H1 (cell line): ENCODE measurements at regions not wholly inside any gene's neighbourhood (a gene's known extent, or its start where the extent isn't known, plus 50 kb on each side); places are given as distances from the start of the nearest gene placed in this dataset.

Source experiments
- CTCF ChIA-PET: fragments of 300-600 bp; sonication (Branson Sonifier 250); formaldehyde crosslinking; loops from one replicate; lab custom pipeline; 2021; ENCODE audit not compliant: partially characterized antibody; lab: Charles Lee
- POLR2A ChIA-PET: fragments of 300-600 bp; sonication (Branson Sonifier 250); formaldehyde crosslinking; loops from one replicate; lab custom pipeline; 2021; ENCODE audit warnings: inconsistent platforms; ENCODE audit not compliant: partially characterized antibody; lab: Charles Lee
- DNase-seq, 2 experiments: peaks; one replicate each; pipeline versions ENCODE4 v3.0.0 to v3.0.0-alpha.2; 2010 to 2022; ENCODE audit warnings: low spot score in 2 of 2, low read depth in 1 of 2, mixed read lengths in 1 of 2
- FAIRE-seq: peaks from 2 replicates; lab custom pipeline; 2011; peaks lifted over from hg19 to GRCh38; lab: Jason Lieb, UNC
- H2AFZ ChIP-seq: 2 replicates; pipeline ENCODE4 v1.8.1; 2012; ENCODE audit warnings: low read length, inconsistent platforms
- H2AK5ac ChIP-seq: 2 replicates; pipeline ENCODE4 v1.6.1; 2013; ENCODE audit warnings: low read depth, low read length
- H2BK120ac ChIP-seq: replicated peaks from 2 replicates; pipeline ENCODE3; 2013; ENCODE audit warnings: low read depth, low read length, inconsistent platforms
- H2BK12ac ChIP-seq: 2 replicates; pipeline ENCODE4 v1.6.1; 2013; ENCODE audit warnings: low read depth, low read length
- H2BK15ac ChIP-seq: 2 replicates; pipeline ENCODE4 v1.6.1; 2013; ENCODE audit warnings: low read length
- H2BK20ac ChIP-seq: 2 replicates; pipeline ENCODE4 v1.6.1; 2013; ENCODE audit warnings: low read length
- H2BK5ac ChIP-seq: 2 replicates; pipeline ENCODE4 v1.6.1; 2013; ENCODE audit warnings: low read depth, low read length
- H3K14ac ChIP-seq: 2 replicates; pipeline ENCODE4 v1.6.1; 2013; ENCODE audit warnings: inconsistent platforms; ENCODE audit not compliant: insufficient read length
- H3K18ac ChIP-seq: 2 replicates; pipeline ENCODE4 v1.6.1; 2013; ENCODE audit warnings: low read length; ENCODE audit errors: extremely low read depth
- H3K23ac ChIP-seq: 2 replicates; pipeline ENCODE4 v1.6.1; 2013; ENCODE audit warnings: inconsistent platforms; ENCODE audit not compliant: insufficient read length
- H3K23me2 ChIP-seq: 2 replicates; pipeline ENCODE4 v1.6.1; 2013; ENCODE audit warnings: low read depth, low read length
- H3K27ac ChIP-seq: 2 replicates; pipeline ENCODE4 v1.6.1; 2011; ENCODE audit warnings: low read depth, low read length, inconsistent platforms
- H3K27me3 ChIP-seq, 4 experiments: replicated peaks in 1 of 4; 1 replicate in 1 of 4; 2 replicates in 3 of 4; pipeline versions ENCODE4 v1.6.1 to v1.8.1; 2011 to 2013; ENCODE audit warnings: low read length in 3 of 4, mild to moderate bottlenecking in 3 of 4, inconsistent platforms in 2 of 4, mixed read lengths in 2 of 4, moderate library complexity in 1 of 4; ENCODE audit not compliant: control insufficient read depth in 3 of 4, insufficient read depth in 3 of 4; ENCODE audit errors: extremely low read depth in 1 of 4
- H3K36me3 ChIP-seq, 4 experiments: 2 replicates each; pipeline versions ENCODE4 v1.6.1 to v1.8.1; 2011 to 2013; ENCODE audit warnings: mild to moderate bottlenecking in 4 of 4, low read length in 3 of 4, moderate library complexity in 2 of 4, control low read depth in 1 of 4, inconsistent platforms in 1 of 4; ENCODE audit not compliant: insufficient read depth in 4 of 4, control insufficient read depth in 2 of 4
- H3K4ac ChIP-seq: replicated peaks from 2 replicates; pipeline ENCODE3; 2013; ENCODE audit warnings: low read length, low read depth, mixed read lengths, inconsistent platforms; ENCODE audit not compliant: insufficient read length
- H3K4me1 ChIP-seq, 4 experiments: replicated peaks in 1 of 4; 1 replicate in 1 of 4; 2 replicates in 3 of 4; pipeline versions ENCODE4 v1.6.1 to v1.8.1; 2011 to 2013; ENCODE audit warnings: low read length in 3 of 4, inconsistent platforms in 2 of 4, mixed read lengths in 1 of 4; ENCODE audit not compliant: insufficient read depth in 4 of 4, control insufficient read depth in 3 of 4
- H3K4me2 ChIP-seq, 2 experiments: 2 replicates each; pipeline versions ENCODE4 v1.6.1 to v1.8.1; 2011 to 2013; ENCODE audit warnings: low read depth in 2 of 2, low read length in 2 of 2, control low read depth in 1 of 2, inconsistent platforms in 1 of 2, mild to moderate bottlenecking in 1 of 2; ENCODE audit not compliant: insufficient read depth in 1 of 2
- H3K4me3 ChIP-seq, 4 experiments: fragments of 200-600, 300-600 bp in 1 of 4; sonication (generic), shearing (Covaris generic), sonication (Bioruptor Twin) in 1 of 4; 2 replicates each; pipeline versions ENCODE4 v1.5.1 to v1.8.1; 2011 to 2016; ENCODE audit warnings: low read length in 4 of 4, low read depth in 3 of 4, control low read depth in 2 of 4, inconsistent platforms in 2 of 4, mild to moderate bottlenecking in 2 of 4, mixed read lengths in 1 of 4, moderate library complexity in 1 of 4; ENCODE audit not compliant: insufficient read depth in 2 of 4; ENCODE audit errors: extremely low read depth in 1 of 4
- H3K56ac ChIP-seq: replicated peaks from 2 replicates; pipeline ENCODE3; 2013; ENCODE audit warnings: low read depth, mild to moderate bottlenecking, mixed read lengths, low read length, inconsistent platforms; ENCODE audit not compliant: insufficient read length
- H3K79me1 ChIP-seq: 2 replicates; pipeline ENCODE4 v1.6.1; 2013; ENCODE audit warnings: low read depth, low read length, control low read depth
- H3K79me2 ChIP-seq, 2 experiments: 2 replicates each; pipeline versions ENCODE4 v1.6.1 to v1.8.1; 2012 to 2013; ENCODE audit warnings: low read length in 2 of 2, mild to moderate bottlenecking in 2 of 2, inconsistent platforms in 1 of 2; ENCODE audit not compliant: insufficient read depth in 2 of 2, control insufficient read depth in 1 of 2
- H3K9ac ChIP-seq, 4 experiments: replicated peaks in 1 of 4; 1 replicate in 1 of 4; 2 replicates in 3 of 4; pipeline versions ENCODE4 v1.6.1 to v1.8.1; 2011 to 2013; ENCODE audit warnings: low read depth in 3 of 4, low read length in 3 of 4, control low read depth in 2 of 4, mild to moderate bottlenecking in 2 of 4, moderate library complexity in 2 of 4, inconsistent platforms in 1 of 4; ENCODE audit errors: extremely low read depth in 1 of 4
- H3K9me3 ChIP-seq, 2 experiments: 2 replicates each; pipeline versions ENCODE4 v1.6.1 to v1.8.1; 2012 to 2013; ENCODE audit warnings: mild to moderate bottlenecking in 2 of 2, moderate library complexity in 2 of 2, control low read depth in 1 of 2, inconsistent platforms in 1 of 2, low read depth in 1 of 2, low read length in 1 of 2, mixed read lengths in 1 of 2; ENCODE audit not compliant: insufficient read depth in 2 of 2
- H4K20me1 ChIP-seq, 2 experiments: replicated peaks in 1 of 2; 2 replicates each; pipeline versions ENCODE3 to v1.8.1; 2011 to 2013; ENCODE audit warnings: inconsistent platforms in 2 of 2, low read length in 2 of 2, mild to moderate bottlenecking in 1 of 2; ENCODE audit not compliant: insufficient read depth in 2 of 2, control insufficient read depth in 1 of 2
- H4K5ac ChIP-seq: 2 replicates; pipeline ENCODE4 v1.6.1; 2013; ENCODE audit warnings: low read length, low read depth, mixed read lengths, inconsistent platforms; ENCODE audit not compliant: insufficient read length
- H4K8ac ChIP-seq: 2 replicates; pipeline ENCODE4 v1.8.0; 2013; ENCODE audit warnings: mild to moderate bottlenecking, moderate library complexity, low read length, inconsistent platforms; ENCODE audit not compliant: insufficient read depth; ENCODE audit errors: extremely low read depth
- H4K91ac ChIP-seq: replicated peaks from 2 replicates; pipeline ENCODE3; 2013; ENCODE audit warnings: low read length, mixed read lengths, inconsistent platforms; ENCODE audit not compliant: insufficient read length
- ASH2L ChIP-seq: fragments of 200-600, 300-600 bp; sonication (generic); IDR thresholded peaks from one replicate; pipeline ENCODE4 v1.7.1; 2017; ENCODE audit warnings: low read length
- CBX5 ChIP-seq: fragments of 300-800, 300-1000 bp; sonication (generic); IDR thresholded peaks from 2 replicates; pipeline ENCODE4 v1.7.1; 2016; ENCODE audit warnings: antibody characterized with exemption, low read length, low read depth
- KDM5A ChIP-seq: fragments of 200-600 bp; IDR thresholded peaks from 2 replicates; pipeline ENCODE4 v1.7.1; 2012; ENCODE audit warnings: mild to moderate bottlenecking, low read length, inconsistent platforms, mixed read lengths
- RBBP5 ChIP-seq: IDR thresholded peaks from 2 replicates; pipeline ENCODE4 v1.7.1; 2012; ENCODE audit warnings: low read depth, mild to moderate bottlenecking, inconsistent platforms, low read length, moderate library complexity, borderline replicate concordance
- SAP30 ChIP-seq: fragments of 300-600 bp; sonication (generic); IDR thresholded peaks from 2 replicates; pipeline ENCODE4 v1.7.1; 2012; ENCODE audit warnings: low read length, moderate library complexity, mild to moderate bottlenecking, inconsistent platforms; ENCODE audit not compliant: insufficient read depth, insufficient replicate concordance
- SP1 ChIP-seq: IDR thresholded peaks from 2 replicates; pipeline ENCODE4 v1.6.1; 2011; ENCODE audit warnings: low read depth, low read length
- ZNF274 ChIP-seq: IDR thresholded peaks from 2 replicates; pipeline ENCODE4 v1.7.0; 2012; ENCODE audit warnings: low read length, borderline replicate concordance; ENCODE audit errors: extremely low read depth
- WGBS, 2 experiments: shearing (Covaris generic) in 1 of 2; methylation state at CpG; one replicate each; pipeline versions ENCODE4 v1.1.6 to v1.1.7; 2013 to 2015; ENCODE audit warnings: low lambda C conversion rate in 2 of 2, mixed read lengths in 2 of 2, inconsistent platforms in 1 of 2, low coverage in 1 of 2, missing lambda C conversion rate in 1 of 2; ENCODE audit not compliant: insufficient replicate concordance in 2 of 2, insufficient coverage in 1 of 2, insufficient read length in 1 of 2; ENCODE audit errors: extremely low coverage in 1 of 2, missing lambda C conversion rate in 1 of 2; 5-methylcytosine and 5-hydroxymethylcytosine counted together
- TF ChIP-seq, protein P1 (sequence below): IDR thresholded peaks from 2 replicates; pipeline ENCODE4 v1.6.1; 2012; ENCODE audit warnings: inconsistent platforms

DNA sequence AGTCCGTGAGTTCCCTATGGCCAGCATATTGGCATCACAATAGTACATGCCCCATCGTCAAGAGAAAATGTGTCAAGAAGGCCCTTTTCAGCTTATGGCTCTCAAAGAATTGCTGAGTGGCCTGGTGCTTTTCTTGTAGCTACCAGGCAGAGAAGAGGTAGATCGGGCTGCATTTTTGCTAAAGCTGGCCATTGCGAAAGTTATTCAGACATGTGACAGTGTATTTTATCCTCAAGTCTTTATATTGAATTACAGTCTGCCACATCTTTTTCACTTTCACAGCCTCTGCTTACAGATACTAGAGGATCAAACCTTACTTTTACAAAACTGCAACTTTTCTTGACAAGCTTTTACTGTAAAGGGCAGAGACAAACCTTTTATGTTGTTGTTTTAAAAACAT is 261.5 kb upstream of the IGFBP7 start:
- Histone ChIP-seq H3K4ac (no peak overlapping the region), H3K4me2 (no peak overlapping the region), H4K20me1 (no peaks in the 10 kb centered on the region), H2BK15ac (no peak overlapping the region), H2BK12ac (no peak overlapping the region), H2BK20ac (no peak overlapping the region), H3K36me3 (no peaks in the 10 kb centered on the region; a peak in 1 of 8 replicates), H4K91ac (no peak overlapping the region), H3K9ac (no peak overlapping the region), H2BK5ac (no peak overlapping the region), H3K18ac (no peak overlapping the region), H3K56ac (no peak overlapping the region), H3K79me1 (no peaks in the 10 kb centered on the region), H2BK120ac (no peak overlapping the region), H4K5ac (no peak overlapping the region), H3K79me2 (no peaks in the 10 kb centered on the region), H2AK5ac (no peak overlapping the region), H3K4me3 (no peak overlapping the region), H3K23me2 (no peaks in the 10 kb centered on the region), H3K23ac (no peak overlapping the region), H3K27me3 (no peaks in the 10 kb centered on the region), H3K9me3 (peaks cover 8 to 10% of the 10 kb centered on the region in 2 experiments; a peak in 1 of 4 replicates), H2AFZ (no peak overlapping the region), H4K8ac (no peak overlapping the region), H3K27ac (no peak overlapping the region), H3K14ac (no peak overlapping the region), H3K4me1 (no peaks in the 10 kb centered on the region)
- ChIA-PET CTCF (interaction anchor here (1.1 kb wide), 1 partner anchor 181 kb away, joined by 3 read pairs; no protein-coding TSS in a partner anchor), POLR2A (interaction anchor here (0.6 kb wide), 1 partner anchor 245 kb away, joined by 4 read pairs; no protein-coding TSS in a partner anchor)
- no peak for FAIRE-seq
- 91% methylated on average over 4 of the region's 4 CpGs; no CpG with 5 or more reads in 1 of the 2 experiments for WGBS, 2 experiments
- DNase-seq: no peak
- no peak for TF ChIP-seq RBBP5
- TF ChIP-seq ASH2L: no peak
- no peak for TF ChIP-seq KDM5A
- TF ChIP-seq, protein P1, sequence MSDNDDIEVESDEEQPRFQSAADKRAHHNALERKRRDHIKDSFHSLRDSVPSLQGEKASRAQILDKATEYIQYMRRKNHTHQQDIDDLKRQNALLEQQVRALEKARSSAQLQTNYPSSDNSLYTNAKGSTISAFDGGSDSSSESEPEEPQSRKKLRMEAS: no peak
- no peak for TF ChIP-seq CBX5
- TF ChIP-seq ZNF274: no peak
- no peak for TF ChIP-seq SAP30
- no peak for TF ChIP-seq SP1
